ENCODE measurements at regions not wholly inside any gene's neighbourhood (a gene's known extent, or its start where the extent isn't known, plus 50 kb on each side); places are given as distances from the start of the nearest gene placed in this dataset.

DNA sequence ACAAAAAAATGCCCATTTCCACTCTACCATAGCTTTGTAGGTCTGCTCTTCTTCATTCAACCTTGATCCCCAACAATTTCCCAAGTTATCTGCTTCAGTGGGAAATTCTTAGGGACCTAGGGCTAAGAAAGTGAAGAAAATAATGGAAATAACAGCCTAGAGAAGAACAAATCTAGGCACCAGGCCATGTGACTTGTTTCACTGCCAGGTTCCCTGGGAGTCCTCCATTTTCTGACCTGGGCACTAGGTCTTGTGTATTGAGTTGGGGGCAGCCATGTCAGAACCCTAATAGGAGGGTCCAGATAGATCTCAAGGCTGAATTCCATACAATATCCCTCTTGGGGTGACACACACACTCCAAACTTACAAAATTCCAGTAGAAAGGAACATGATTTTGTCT lies 194.6 kb upstream of the STK26 start:
- intact Hi-C loops (cut with micrococcal nuclease): loop anchor here (5.0 kb wide), 1 partner anchor 784 kb away; no protein-coding TSS in a partner anchor

DNA sequence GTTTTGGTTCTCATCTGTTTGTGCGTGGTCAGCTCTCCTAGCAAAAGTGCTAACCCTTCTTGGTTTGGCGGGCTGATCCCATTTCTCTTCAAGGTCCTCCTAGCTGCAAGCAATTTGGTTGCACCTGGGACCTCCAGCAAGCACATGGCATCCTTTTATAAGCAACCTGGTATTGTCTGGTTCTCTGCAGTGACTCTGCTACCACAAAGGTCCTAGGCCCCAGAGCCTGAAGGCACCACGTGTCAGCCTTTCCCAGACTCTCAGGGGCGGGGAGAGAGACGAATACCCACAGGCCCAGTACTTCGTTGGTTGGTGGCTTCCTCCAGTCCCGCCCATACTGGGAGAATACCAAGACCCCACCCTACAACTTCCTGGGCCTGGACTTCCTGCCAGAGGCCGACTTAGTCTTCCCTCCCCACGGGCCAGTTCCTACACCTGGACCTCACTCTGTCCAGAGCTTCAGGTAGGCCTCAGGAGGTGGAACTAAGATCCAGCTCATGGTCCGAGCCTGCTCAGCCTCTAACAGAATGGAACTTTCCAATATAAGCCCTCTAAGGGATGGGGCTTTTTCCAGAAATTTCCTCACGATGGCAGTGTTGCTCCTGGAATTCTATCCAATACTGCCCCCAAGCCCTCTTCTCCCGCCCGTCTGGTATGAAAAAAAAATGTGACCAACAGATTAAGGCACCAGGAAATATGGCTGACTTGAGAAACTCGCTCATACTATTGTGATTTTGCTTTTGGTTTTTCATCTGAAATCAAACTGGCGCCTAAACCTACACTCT lies 192.5 kb upstream of the STK26 start:
- TF ChIP-seq, protein P1, sequence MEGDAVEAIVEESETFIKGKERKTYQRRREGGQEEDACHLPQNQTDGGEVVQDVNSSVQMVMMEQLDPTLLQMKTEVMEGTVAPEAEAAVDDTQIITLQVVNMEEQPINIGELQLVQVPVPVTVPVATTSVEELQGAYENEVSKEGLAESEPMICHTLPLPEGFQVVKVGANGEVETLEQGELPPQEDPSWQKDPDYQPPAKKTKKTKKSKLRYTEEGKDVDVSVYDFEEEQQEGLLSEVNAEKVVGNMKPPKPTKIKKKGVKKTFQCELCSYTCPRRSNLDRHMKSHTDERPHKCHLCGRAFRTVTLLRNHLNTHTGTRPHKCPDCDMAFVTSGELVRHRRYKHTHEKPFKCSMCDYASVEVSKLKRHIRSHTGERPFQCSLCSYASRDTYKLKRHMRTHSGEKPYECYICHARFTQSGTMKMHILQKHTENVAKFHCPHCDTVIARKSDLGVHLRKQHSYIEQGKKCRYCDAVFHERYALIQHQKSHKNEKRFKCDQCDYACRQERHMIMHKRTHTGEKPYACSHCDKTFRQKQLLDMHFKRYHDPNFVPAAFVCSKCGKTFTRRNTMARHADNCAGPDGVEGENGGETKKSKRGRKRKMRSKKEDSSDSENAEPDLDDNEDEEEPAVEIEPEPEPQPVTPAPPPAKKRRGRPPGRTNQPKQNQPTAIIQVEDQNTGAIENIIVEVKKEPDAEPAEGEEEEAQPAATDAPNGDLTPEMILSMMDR (conservative IDR thresholded peaks at IDR 0.05; ENCODE audit: low read depth, low read length): peak; percentile 48
- no peak for TF ChIP-seq EZH2 (IDR thresholded peaks at IDR 0.05; ENCODE audit: low read length, unreplicated experiment)
- Histone ChIP-seq H3K36me3 (ENCODE audit: low read depth, low read length) (no peaks in the 10 kb centered on the region), H3K9ac (ENCODE audit: low read length) (peak overlapping the region; percentile 68), H2AFZ (ENCODE audit: low read length) (peak overlapping the region; percentile 37; the same call in 1 of the 2 replicates), H3K9me3 (ENCODE audit: low read length) (no peaks in the 10 kb centered on the region), H3K4me2 (ENCODE audit: low read length) (peak overlapping the region; percentile 39), H3K9me2 (replicated peaks; ENCODE audit: low read length) (no peaks in the 10 kb centered on the region), H3F3A (ENCODE audit: low read length, unreplicated experiment) (no peaks in the 10 kb centered on the region), H3K27me3 (ENCODE audit: low read length) (no peaks in the 10 kb centered on the region), H3K4me3 (ENCODE audit: low read length) (peak overlapping the region; percentile 44), H3K4me1 (ENCODE audit: insufficient read depth, low read length) (no peaks in the 10 kb centered on the region), H3K79me2 (ENCODE audit: low read length) (peaks cover 37% of the 10 kb centered on the region), H3K27ac (ENCODE audit: low read length) (peak overlapping the region; percentile 39), H4K20me1 (ENCODE audit: low read length) (no peaks in the 10 kb centered on the region)
- ChIA-PET CTCF (no interaction called here), POLR2A (ENCODE audit: unreplicated experiment) (no interaction called here)
- intact Hi-C loops (cut with micrococcal nuclease): no loop called here
- no peak; the same call in 1 of the 2 replicates for ATAC-seq
- BruUV-seq (replicated peaks): no TSS peak
- peak; percentile 71 for DNase-seq

More for the DNA sequence above, 194.6 kb upstream of the STK26 start:
- no TSS peak for BruUV-seq (replicated peaks)
- Histone ChIP-seq H2AFZ (ENCODE audit: low read length) (0 out of 2 replicates have a peak overlapping the region, but pooled peaks have one; percentile 50), H3F3A (ENCODE audit: low read length, unreplicated experiment) (no peaks in the 10 kb centered on the region), H3K9ac (ENCODE audit: low read length) (peak overlapping the region; percentile 29; the same call in 1 of the 2 replicates), H3K27ac (ENCODE audit: low read length) (no peak overlapping the region), H3K79me2 (ENCODE audit: low read length) (peaks cover 37% of the 10 kb centered on the region), H3K4me3 (ENCODE audit: low read length) (peak overlapping the region; percentile 52), H3K9me3 (ENCODE audit: low read length) (no peaks in the 10 kb centered on the region), H3K36me3 (ENCODE audit: low read depth, low read length) (no peaks in the 10 kb centered on the region), H3K9me2 (replicated peaks; ENCODE audit: low read length) (no peaks in the 10 kb centered on the region), H3K4me1 (ENCODE audit: insufficient read depth, low read length) (no peaks in the 10 kb centered on the region), H3K4me2 (ENCODE audit: low read length) (peak overlapping the region; percentile 62), H4K20me1 (ENCODE audit: low read length) (no peaks in the 10 kb centered on the region), H3K27me3 (ENCODE audit: low read length) (no peaks in the 10 kb centered on the region)
- POLR2A ChIA-PET (ENCODE audit: unreplicated experiment): interaction anchor here (0.6 kb wide), 1 partner anchor 10 kb away, joined by 3 read pairs; no protein-coding TSS in a partner anchor
- ATAC-seq (no peak), DNase-seq (no peak)
- no peak for TF ChIP-seq EZH2 (IDR thresholded peaks at IDR 0.05; ENCODE audit: low read length, unreplicated experiment)
- TF ChIP-seq, protein P1 (conservative IDR thresholded peaks at IDR 0.05; ENCODE audit: low read depth, low read length): no peak
- no peak for TF ChIP-seq EZH2phosphoT487 (IDR thresholded peaks at IDR 0.05; ENCODE audit: borderline replicate concordance, low read length)
- CTCF ChIA-PET: interaction anchor here (0.7 to 1.1 kb wide), 5 partner anchors 13 to 803 kb away, joined by 3 to 4 read pairs (median 3); no protein-coding TSS in a partner anchor

DNA sequence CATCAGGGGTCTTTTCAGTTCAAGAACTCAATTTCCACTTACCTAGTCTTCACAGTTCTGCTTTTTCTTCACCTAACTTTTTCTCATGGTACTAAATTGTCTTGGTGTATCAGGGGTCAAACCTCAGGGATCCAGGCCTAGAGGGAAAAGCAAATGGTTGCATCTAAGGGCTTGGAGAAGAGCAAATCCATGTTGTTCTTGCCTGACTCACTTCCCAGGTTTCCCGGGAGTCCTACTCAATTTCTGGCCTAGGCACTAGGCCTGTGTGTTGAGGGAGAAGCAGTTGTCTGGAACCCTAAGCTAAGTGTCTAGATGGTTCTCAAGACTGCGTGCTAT lies 191.9 kb upstream of the STK26 start:
- POLR2A ChIA-PET (ENCODE audit: unreplicated experiment): no interaction called here

More for the DNA sequence above, 191.9 kb upstream of the STK26 start:
- Histone ChIP-seq H3F3A (ENCODE audit: low read length, unreplicated experiment) (no peaks in the 10 kb centered on the region), H3K9me3 (ENCODE audit: low read length) (no peaks in the 10 kb centered on the region), H3K4me3 (ENCODE audit: low read length) (no peak overlapping the region), H3K9me2 (replicated peaks; ENCODE audit: low read length) (no peaks in the 10 kb centered on the region), H3K4me2 (ENCODE audit: low read length) (peak overlapping the region; percentile 27), H2AFZ (ENCODE audit: low read length) (peak overlapping the region; percentile 37; the same call in 1 of the 2 replicates), H3K79me2 (ENCODE audit: low read length) (peaks cover 32% of the 10 kb centered on the region), H3K27me3 (ENCODE audit: low read length) (no peaks in the 10 kb centered on the region), H3K36me3 (ENCODE audit: low read depth, low read length) (no peaks in the 10 kb centered on the region), H4K20me1 (ENCODE audit: low read length) (no peaks in the 10 kb centered on the region), H3K27ac (ENCODE audit: low read length) (peak overlapping the region; percentile 35), H3K9ac (ENCODE audit: low read length) (no peak overlapping the region), H3K4me1 (ENCODE audit: insufficient read depth, low read length) (no peaks in the 10 kb centered on the region; the same call in 1 of the 2 replicates)
- CTCF ChIA-PET: no interaction called here
- intact Hi-C loops (cut with micrococcal nuclease): no loop called here
- no peak for ATAC-seq
- DNase-seq: no peak
- no TSS peak for BruUV-seq (replicated peaks)
- TF ChIP-seq, protein P1 (conservative IDR thresholded peaks at IDR 0.05; ENCODE audit: low read depth, low read length): no peak
- TF ChIP-seq EZH2 (IDR thresholded peaks at IDR 0.05; ENCODE audit: low read length, unreplicated experiment): no peak
